ENCODE measurements at regions not wholly inside any gene's neighbourhood (a gene's known extent, or its start where the extent isn't known, plus 50 kb on each side); places are given as distances from the start of the nearest gene placed in this dataset.

DNA sequence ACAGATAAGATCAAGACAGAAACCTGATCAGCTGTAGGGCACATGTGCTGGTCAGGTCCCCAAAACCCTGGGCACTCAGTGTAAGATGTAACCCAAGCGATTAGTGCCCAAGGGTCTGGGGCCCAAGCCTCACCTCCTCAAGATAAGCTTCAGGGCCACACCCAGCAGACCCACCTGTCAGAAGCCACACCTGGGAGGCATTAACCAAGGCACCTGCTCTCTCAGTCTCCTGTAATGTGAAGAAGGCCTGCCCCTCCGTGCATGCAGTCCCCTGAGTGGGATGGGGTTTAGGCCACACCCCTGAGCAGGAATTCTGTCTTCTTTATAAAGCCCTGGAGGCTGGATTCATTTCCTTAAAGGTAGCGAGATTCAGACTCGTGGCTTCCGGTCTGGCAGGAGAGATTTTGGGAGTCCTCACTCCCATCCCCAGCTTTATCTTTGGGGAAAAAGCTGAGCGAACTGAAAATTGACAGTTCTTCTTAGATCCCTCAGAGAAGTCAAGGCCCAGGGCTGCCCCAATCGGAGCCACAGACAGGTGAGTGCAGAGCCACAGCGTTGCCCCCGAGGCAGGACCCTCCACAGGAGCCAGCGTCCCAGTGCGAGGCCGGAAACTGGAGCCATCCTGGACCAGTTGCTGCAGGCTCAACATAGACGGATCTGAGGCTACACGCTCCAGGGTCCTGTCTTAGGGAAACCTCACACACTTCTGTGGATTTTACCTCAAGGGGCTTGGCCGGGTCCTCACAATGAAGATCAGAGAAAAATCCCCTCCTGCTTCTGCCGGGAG is 357.6 kb upstream of the IRX4 start:
- Histone ChIP-seq H3K4me3 (no peak overlapping the region), H3K9ac (no peak overlapping the region), H3K4me1 (no peaks in the 10 kb centered on the region), H3K9me3 (ENCODE audit: low read depth) (no peaks in the 10 kb centered on the region), H3K79me2 (ENCODE audit: low read depth) (no peaks in the 10 kb centered on the region), H4K20me1 (ENCODE audit: low read depth) (no peaks in the 10 kb centered on the region), H3F3A (ENCODE audit: low read depth) (no peaks in the 10 kb centered on the region), H3K4me2 (no peak overlapping the region), H2AFZ (replicated peaks) (no peak overlapping the region), H3K27ac (no peak overlapping the region), H3K36me3 (no peaks in the 10 kb centered on the region), H3K27me3 (no peaks in the 10 kb centered on the region)
- TF ChIP-seq, protein P1, sequence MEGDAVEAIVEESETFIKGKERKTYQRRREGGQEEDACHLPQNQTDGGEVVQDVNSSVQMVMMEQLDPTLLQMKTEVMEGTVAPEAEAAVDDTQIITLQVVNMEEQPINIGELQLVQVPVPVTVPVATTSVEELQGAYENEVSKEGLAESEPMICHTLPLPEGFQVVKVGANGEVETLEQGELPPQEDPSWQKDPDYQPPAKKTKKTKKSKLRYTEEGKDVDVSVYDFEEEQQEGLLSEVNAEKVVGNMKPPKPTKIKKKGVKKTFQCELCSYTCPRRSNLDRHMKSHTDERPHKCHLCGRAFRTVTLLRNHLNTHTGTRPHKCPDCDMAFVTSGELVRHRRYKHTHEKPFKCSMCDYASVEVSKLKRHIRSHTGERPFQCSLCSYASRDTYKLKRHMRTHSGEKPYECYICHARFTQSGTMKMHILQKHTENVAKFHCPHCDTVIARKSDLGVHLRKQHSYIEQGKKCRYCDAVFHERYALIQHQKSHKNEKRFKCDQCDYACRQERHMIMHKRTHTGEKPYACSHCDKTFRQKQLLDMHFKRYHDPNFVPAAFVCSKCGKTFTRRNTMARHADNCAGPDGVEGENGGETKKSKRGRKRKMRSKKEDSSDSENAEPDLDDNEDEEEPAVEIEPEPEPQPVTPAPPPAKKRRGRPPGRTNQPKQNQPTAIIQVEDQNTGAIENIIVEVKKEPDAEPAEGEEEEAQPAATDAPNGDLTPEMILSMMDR (IDR thresholded peaks at IDR 0.05) = no peak
- TF ChIP-seq EZH2phosphoT487 (IDR thresholded peaks at IDR 0.05) = no peak
- TF ChIP-seq EZH2 (IDR thresholded peaks at IDR 0.05) = no peak
- peaks cover 14% of the 10 kb centered on the region for H3K9me3 Mint-ChIP-seq
- no peak overlapping the region for H3K27ac Mint-ChIP-seq
- no peak for DNase-seq (ENCODE audit: low spot score)
- no peaks in the 10 kb centered on the region for H3K36me3 Mint-ChIP-seq
- H3K4me3 Mint-ChIP-seq = no peak overlapping the region
- H3K27me3 Mint-ChIP-seq (ENCODE audit: insufficient read depth, low read depth) = peaks cover 3% of the 10 kb centered on the region
- H3K4me1 Mint-ChIP-seq = no peaks in the 10 kb centered on the region

DNA sequence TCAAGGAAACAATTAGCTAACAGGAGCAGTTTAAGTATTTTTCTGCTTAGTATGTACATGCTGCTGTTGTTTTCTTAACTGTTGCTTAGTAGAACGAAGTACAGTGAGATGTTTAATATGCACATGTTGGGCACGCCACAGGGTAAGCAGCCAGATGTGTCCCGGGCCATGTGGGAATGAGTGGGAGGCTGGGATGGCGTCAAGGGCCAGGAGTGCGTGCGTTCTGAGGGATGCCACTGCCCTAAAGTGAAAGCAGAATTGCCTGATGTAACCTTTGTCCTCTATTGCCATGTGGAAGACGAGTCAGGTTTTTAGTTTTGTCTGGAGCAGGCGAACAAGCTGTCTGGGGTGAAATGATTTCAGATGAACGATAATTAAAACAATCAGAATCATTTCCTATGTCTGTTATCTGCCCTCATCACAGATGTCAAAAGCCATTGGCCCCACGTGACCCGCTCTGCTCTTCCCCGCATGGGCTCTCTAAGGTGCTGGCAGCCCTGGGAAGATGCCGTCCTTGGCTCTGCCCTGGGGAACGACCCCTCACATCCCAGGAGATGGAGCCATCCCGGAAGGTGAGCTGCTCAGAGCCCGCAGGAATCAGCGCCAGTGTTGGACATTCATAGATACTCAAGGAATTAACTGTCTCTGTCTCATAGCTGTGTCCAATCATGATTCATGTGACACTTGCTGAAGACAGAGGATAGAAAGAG is 356.6 kb upstream of the IRX4 start:
- H3K27ac Mint-ChIP-seq = no peak overlapping the region
- no peak overlapping the region for H3K9ac ChIP-seq
- H3K4me2 ChIP-seq = no peak overlapping the region
- H3K4me3 ChIP-seq = no peak overlapping the region
- no peaks in the 10 kb centered on the region for H3K27me3 ChIP-seq
- H3K4me1 ChIP-seq = no peaks in the 10 kb centered on the region
- H3K4me1 Mint-ChIP-seq = no peaks in the 10 kb centered on the region
- H3F3A ChIP-seq (ENCODE audit: low read depth) = no peaks in the 10 kb centered on the region
- DNase-seq (ENCODE audit: low spot score) = no peak
- peaks cover 20% of the 10 kb centered on the region for H3K9me3 Mint-ChIP-seq
- no peak overlapping the region for H2AFZ ChIP-seq (replicated peaks)
- peaks cover 3% of the 10 kb centered on the region for H3K27me3 Mint-ChIP-seq (ENCODE audit: insufficient read depth, low read depth)
- no peaks in the 10 kb centered on the region for H3K36me3 ChIP-seq
- no peaks in the 10 kb centered on the region for H3K36me3 Mint-ChIP-seq
- H3K27ac ChIP-seq = no peak overlapping the region
- no peaks in the 10 kb centered on the region for H3K79me2 ChIP-seq (ENCODE audit: low read depth)
- TF ChIP-seq, protein P1 (IDR thresholded peaks at IDR 0.05) = no peak
- TF ChIP-seq EZH2phosphoT487 (IDR thresholded peaks at IDR 0.05) = no peak
- no peak for TF ChIP-seq EZH2 (IDR thresholded peaks at IDR 0.05)
- H3K9me3 ChIP-seq (ENCODE audit: low read depth) = no peaks in the 10 kb centered on the region
- H4K20me1 ChIP-seq (ENCODE audit: low read depth) = no peaks in the 10 kb centered on the region
- no peak overlapping the region for H3K4me3 Mint-ChIP-seq

DNA sequence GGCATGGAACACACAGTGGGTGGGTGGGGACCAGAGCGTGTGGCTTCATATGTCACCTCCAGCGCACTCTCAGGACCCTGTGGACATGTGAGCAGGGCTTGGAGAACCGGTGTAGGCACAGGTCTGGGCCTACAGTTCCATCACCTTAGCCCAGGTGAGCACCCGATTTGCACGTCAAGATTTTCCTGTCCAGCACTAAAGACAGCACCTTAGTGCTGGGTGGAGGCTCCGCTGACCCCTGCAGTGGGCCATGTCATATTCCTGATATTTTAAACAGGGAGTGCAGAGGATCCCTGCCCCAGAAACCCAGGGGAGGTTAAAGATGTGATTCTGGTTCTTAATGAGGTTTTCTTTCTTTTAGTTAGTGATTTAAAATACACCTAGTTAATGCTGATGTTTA is 356.0 kb upstream of the IRX4 start:
- H3K36me3 Mint-ChIP-seq = no peaks in the 10 kb centered on the region
- no peaks in the 10 kb centered on the region for H3K4me1 ChIP-seq
- H3K4me3 ChIP-seq = no peak overlapping the region
- no peaks in the 10 kb centered on the region for H3K4me1 Mint-ChIP-seq
- H3K27ac Mint-ChIP-seq = no peak overlapping the region
- H3F3A ChIP-seq (ENCODE audit: low read depth) = no peaks in the 10 kb centered on the region
- TF ChIP-seq, protein P1 (IDR thresholded peaks at IDR 0.05) = no peak
- TF ChIP-seq EZH2 (IDR thresholded peaks at IDR 0.05) = no peak
- TF ChIP-seq EZH2phosphoT487 (IDR thresholded peaks at IDR 0.05) = no peak
- H3K4me2 ChIP-seq = no peak overlapping the region
- H3K27ac ChIP-seq = no peak overlapping the region
- no peak overlapping the region for H2AFZ ChIP-seq (replicated peaks)
- peaks cover 26% of the 10 kb centered on the region for H3K9me3 Mint-ChIP-seq
- H3K9me3 ChIP-seq (ENCODE audit: low read depth) = no peaks in the 10 kb centered on the region
- no peaks in the 10 kb centered on the region for H3K27me3 ChIP-seq
- H3K9ac ChIP-seq = no peak overlapping the region
- no peaks in the 10 kb centered on the region for H3K36me3 ChIP-seq
- no peak overlapping the region for H3K4me3 Mint-ChIP-seq
- H4K20me1 ChIP-seq (ENCODE audit: low read depth) = no peaks in the 10 kb centered on the region
- no peaks in the 10 kb centered on the region for H3K79me2 ChIP-seq (ENCODE audit: low read depth)
- H3K27me3 Mint-ChIP-seq (ENCODE audit: insufficient read depth, low read depth) = peaks cover 3% of the 10 kb centered on the region
- DNase-seq (ENCODE audit: low spot score) = no peak

Data from neural progenitor cell (in vitro differentiated cells).